NT2/D1 (cell line): ENCODE measurements at regions not wholly inside any gene's neighbourhood (a gene's known extent, or its start where the extent isn't known, plus 50 kb on each side); places are given as distances from the start of the nearest gene placed in this dataset.

ENCODE experiments used
- SUZ12 ChIP-seq: IDR thresholded peaks from 2 replicates; pipeline ENCODE4 v1.6.1; 2011; ENCODE audit not compliant: insufficient read length, insufficient read depth; ENCODE audit errors: extremely low read depth
- YY1 ChIP-seq: IDR thresholded peaks from 2 replicates; pipeline ENCODE4 v1.6.1; 2011; ENCODE audit not compliant: insufficient read length, insufficient read depth

GRCh38 chr2:195579776-195580555 lies 77.1 kb upstream of the SLC39A10 start:
- TF ChIP-seq SUZ12 (no peak), YY1 (no peak)
